GM18505 (cell line): ENCODE measurements at regions not wholly inside any gene's neighbourhood (a gene's known extent, or its start where the extent isn't known, plus 50 kb on each side); places are given as distances from the start of the nearest gene placed in this dataset.
"Not testable (repeated sequence)": the region's sequence is repeated elsewhere in the genome, so short reads cannot be mapped to it uniquely, and the experiment has no call there.

ENCODE experiments used
- ATAC-seq: cut with Tn5 transposase; IDR thresholded peaks from one replicate; pipeline ENCODE4 v1.9.1; 2021; ENCODE audit not compliant: unreplicated experiment
- POLR2A ChIP-seq: IDR thresholded peaks from 4 replicates; pipeline ENCODE4 v1.6.1; 2011; ENCODE audit warnings: borderline replicate concordance; ENCODE audit not compliant: insufficient read depth, insufficient read length; ENCODE audit errors: extremely low read depth

GRCh38 chr10:83754857-83755256 lies 384.5 kb upstream of the GHITM start:
- ATAC-seq = no peak
- TF ChIP-seq POLR2A = no peak

- no peak for ATAC-seq
- no peak for TF ChIP-seq POLR2A
These were observed 379.2 kb upstream of the GHITM start for GRCh38 chr10:83760142-83760541.

GRCh38 chr10:83764666-83765065 lies 374.6 kb upstream of the GHITM start:
- no peak for ATAC-seq
- no peak for TF ChIP-seq POLR2A

GRCh38 chr10:83765731-83766130 lies 373.6 kb upstream of the GHITM start:
- ATAC-seq = no peak
- no peak for TF ChIP-seq POLR2A

GRCh38 chr10:83769281-83769820 lies 370.0 kb upstream of the GHITM start:
- ATAC-seq = no peak

GRCh38 chr10:83786701-83787100 lies 352.6 kb upstream of the GHITM start:
- not testable (repeated sequence) for ATAC-seq

More at GRCh38 chr10:83769281-83769820, 370.0 kb upstream of the GHITM start:
- no peak for TF ChIP-seq POLR2A

GRCh38 chr10:83801983-83802382 lies 337.3 kb upstream of the GHITM start:
- ATAC-seq = no peak

GRCh38 chr10:83806717-83807116 lies 332.6 kb upstream of the GHITM start:
- TF ChIP-seq POLR2A = no peak
- no peak for ATAC-seq

More at GRCh38 chr10:83801983-83802382, 337.3 kb upstream of the GHITM start:
- no peak for TF ChIP-seq POLR2A

GRCh38 chr10:83809001-83809400 lies 330.3 kb upstream of the GHITM start:
- no peak for TF ChIP-seq POLR2A
- ATAC-seq = no peak

GRCh38 chr10:83816942-83817341 lies 322.4 kb upstream of the GHITM start:
- ATAC-seq = peak; percentile 71
- TF ChIP-seq POLR2A = no peak

GRCh38 chr10:83817797-83818196 lies 321.5 kb upstream of the GHITM start:
- TF ChIP-seq POLR2A = no peak
- no peak for ATAC-seq

GRCh38 chr10:83819609-83820008 lies 319.7 kb upstream of the GHITM start:
- TF ChIP-seq POLR2A = no peak
- ATAC-seq = no peak

GRCh38 chr10:83820033-83820432 lies 319.3 kb upstream of the GHITM start:
- no peak for ATAC-seq
- no peak for TF ChIP-seq POLR2A

- no peak for TF ChIP-seq POLR2A
- ATAC-seq = no peak
These were observed 315.2 kb upstream of the GHITM start for GRCh38 chr10:83824099-83824498.

- TF ChIP-seq POLR2A = no peak
- ATAC-seq = no peak
These were observed 305.2 kb upstream of the GHITM start for GRCh38 chr10:83834096-83834495.
